ENCODE measurements at regions not wholly inside any gene's neighbourhood (a gene's known extent, or its start where the extent isn't known, plus 50 kb on each side); places are given as distances from the start of the nearest gene placed in this dataset.

DNA sequence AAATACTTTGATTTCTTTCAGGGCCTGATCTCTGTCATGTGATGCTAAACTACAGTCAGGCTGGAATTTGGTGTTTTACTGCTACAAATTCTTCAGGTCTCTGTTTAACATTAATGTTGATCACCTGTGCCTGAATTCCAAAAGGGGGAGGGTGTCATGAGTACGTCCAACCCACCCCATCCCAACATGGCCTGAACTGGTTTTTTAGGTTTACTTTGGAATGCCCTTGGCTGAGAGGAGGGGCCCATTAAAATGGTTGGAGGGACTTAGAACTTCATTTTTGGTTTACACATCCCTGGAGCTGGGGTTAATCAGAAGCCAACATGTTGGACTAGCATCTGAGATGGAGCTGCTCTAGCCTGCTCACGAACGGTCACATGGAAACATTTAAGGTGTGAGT, 60.8 kb upstream of the CFAP46 start:
- DNase-seq (ENCODE audit: low read depth, low spot score), result no peak
- CTCF ChIA-PET, result no interaction called here
- POLR2A ChIA-PET, result no interaction called here
- H3K4me3 ChIP-seq (ENCODE audit: low read depth, low read length), result no peak overlapping the region
- TF ChIP-seq, protein P1, sequence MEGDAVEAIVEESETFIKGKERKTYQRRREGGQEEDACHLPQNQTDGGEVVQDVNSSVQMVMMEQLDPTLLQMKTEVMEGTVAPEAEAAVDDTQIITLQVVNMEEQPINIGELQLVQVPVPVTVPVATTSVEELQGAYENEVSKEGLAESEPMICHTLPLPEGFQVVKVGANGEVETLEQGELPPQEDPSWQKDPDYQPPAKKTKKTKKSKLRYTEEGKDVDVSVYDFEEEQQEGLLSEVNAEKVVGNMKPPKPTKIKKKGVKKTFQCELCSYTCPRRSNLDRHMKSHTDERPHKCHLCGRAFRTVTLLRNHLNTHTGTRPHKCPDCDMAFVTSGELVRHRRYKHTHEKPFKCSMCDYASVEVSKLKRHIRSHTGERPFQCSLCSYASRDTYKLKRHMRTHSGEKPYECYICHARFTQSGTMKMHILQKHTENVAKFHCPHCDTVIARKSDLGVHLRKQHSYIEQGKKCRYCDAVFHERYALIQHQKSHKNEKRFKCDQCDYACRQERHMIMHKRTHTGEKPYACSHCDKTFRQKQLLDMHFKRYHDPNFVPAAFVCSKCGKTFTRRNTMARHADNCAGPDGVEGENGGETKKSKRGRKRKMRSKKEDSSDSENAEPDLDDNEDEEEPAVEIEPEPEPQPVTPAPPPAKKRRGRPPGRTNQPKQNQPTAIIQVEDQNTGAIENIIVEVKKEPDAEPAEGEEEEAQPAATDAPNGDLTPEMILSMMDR (IDR thresholded peaks at IDR 0.05; ENCODE audit: insufficient read depth, low read length, missing control alignments), result no peak

DNA sequence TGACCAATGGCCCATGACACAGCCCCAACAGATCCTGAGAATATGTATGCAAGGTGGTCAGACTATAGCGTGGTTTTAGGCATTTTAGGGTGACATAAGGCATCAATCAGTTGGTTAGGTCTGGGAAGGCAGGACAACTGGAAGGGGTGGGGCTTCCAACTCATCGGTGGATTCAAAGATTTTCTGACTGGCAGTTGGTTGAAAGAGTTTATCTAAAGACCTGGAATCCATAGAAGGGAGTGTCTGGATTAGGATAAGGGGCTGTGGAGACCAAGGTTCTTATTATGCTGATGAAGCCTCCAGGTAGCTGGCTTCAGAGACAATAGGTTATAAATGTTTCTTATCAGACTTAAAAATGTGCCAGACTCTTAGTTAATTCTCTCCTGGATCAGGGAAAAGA, 60.3 kb upstream of the CFAP46 start:
- POLR2A ChIA-PET, result no interaction called here
- TF ChIP-seq, protein P1 (IDR thresholded peaks at IDR 0.05; ENCODE audit: insufficient read depth, low read length, missing control alignments), result no peak
- no peak for DNase-seq (ENCODE audit: low read depth, low spot score)
- CTCF ChIA-PET, result no interaction called here
- H3K4me3 ChIP-seq (ENCODE audit: low read depth, low read length), result no peak overlapping the region

DNA sequence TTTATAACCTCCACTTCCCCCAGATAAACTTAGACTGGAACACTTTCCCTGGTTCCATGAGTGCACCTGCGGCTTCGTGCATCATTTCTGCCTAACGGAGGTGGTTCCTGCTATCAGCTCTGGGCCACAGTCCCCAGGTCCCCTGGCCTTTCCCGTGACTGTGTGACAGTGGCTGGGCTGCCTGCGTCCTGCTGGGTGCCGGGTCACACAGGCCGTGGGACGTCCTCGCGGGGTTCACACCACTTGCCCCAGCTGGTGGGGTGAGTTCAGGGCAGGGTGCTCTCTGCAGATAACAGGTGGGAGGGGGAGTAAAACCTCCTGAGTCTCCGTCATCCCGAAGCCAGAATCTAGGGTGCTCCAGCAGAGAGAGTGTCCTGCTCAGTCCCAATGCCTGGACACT, 58.7 kb upstream of the CFAP46 start:
- no peak overlapping the region for H3K4me3 ChIP-seq (ENCODE audit: low read depth, low read length)
- DNase-seq (ENCODE audit: low read depth, low spot score), result no peak
- CTCF ChIA-PET, result no interaction called here
- POLR2A ChIA-PET, result no interaction called here
- TF ChIP-seq, protein P1 (IDR thresholded peaks at IDR 0.05; ENCODE audit: insufficient read depth, low read length, missing control alignments), result no peak

DNA sequence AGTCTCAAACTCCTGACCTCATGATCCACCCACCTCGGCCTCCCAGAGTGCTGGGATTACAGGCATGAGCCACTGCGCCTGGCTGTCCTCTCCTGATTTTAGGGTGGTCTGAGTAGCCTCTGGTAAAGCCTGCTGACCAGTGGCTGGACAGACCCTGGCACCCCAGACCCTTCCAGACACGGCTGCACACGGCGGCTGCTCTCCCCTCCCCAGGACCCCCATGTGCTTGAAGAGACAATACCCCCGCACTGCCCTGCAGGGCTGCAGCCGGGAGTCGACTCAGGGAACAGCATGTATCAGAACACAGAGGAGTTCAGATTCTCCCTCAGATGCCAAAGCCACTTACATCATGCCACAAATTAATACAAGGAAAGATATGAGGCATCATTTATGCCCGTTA, 58.3 kb upstream of the CFAP46 start:
- no peak for DNase-seq (ENCODE audit: low read depth, low spot score)
- TF ChIP-seq, protein P1 (IDR thresholded peaks at IDR 0.05; ENCODE audit: insufficient read depth, low read length, missing control alignments), result no peak
- ChIA-PET POLR2A (no interaction called here), CTCF (interaction anchor here (0.6 kb wide), 1 partner anchor 24 kb away, joined by 3 read pairs; no protein-coding TSS in a partner anchor)
- H3K4me3 ChIP-seq (ENCODE audit: low read depth, low read length), result no peak overlapping the region

DNA sequence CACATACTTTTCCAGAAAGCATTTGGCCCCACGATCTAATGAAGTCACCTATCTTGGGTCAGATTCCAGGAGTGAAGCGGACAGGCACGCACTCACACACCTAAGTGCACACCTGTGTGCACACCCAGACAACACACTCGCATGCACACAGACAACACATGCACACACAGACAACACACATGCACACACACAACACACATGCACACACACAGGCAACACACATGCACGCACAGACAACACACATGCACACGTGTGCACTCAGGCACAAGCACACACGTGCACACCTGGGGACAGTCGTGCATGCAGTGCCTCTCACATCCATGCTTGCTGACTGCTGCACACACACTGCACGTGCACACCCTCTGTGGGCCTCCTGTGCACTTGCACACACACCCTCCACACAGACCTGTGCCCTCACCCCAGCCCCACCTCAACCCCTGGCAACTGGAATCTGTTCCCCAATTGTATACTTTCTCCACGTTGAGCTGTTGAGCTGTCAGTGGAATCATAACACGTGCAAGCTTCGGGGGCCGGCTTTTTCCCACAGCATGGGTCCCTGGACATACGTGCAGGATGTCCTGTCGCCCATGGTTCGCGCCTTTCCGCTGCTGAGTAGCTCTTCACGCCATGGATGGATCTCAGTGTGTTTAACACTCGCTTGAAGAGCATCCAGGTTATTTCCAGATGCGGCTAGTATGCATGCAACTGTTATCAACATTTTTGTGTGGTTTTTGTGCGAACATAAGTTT, 55.3 kb upstream of the CFAP46 start:
- POLR2A ChIA-PET, result no interaction called here

DNA sequence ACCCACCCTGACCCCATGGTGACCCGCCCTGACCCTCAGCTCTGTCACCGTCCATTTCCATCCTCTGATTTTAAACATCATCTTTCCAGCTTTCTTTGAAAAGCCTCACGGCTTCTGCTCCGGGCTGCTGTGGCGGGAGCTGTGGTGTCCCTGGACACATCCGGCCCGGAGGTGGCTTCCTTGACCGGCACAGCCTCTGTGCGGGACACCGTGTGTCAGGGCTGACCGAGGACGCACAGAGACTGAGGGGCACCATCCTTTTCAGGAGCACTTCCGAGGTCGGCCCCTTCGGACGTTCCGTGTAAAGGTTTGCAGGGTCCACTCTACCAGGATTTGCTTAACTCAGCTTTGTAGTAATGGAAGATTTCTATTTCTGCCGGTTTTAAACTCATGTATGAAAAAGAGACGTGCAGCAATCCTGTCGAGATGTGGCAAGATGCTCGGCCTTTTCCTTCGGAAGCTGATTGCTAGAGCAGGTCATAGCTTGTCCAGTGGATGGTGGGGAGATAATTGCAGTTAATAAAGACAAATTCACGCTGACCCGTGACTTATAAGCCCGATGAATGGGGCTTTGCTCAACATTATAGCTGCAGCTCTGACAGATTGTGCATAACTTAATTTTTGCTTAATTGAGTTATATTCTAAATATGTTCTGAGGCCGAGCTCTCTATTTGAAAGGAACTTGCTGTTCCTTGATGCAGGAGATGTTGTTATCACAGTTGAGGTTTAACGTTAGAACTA, 54.4 kb upstream of the CFAP46 start:
- POLR2A ChIA-PET, result interaction anchor here (0.6 kb wide), 1 partner anchor 9 kb away, joined by 3 read pairs; no protein-coding TSS in a partner anchor

More for the DNA sequence above, 55.3 kb upstream of the CFAP46 start:
- H3K4me3 ChIP-seq (ENCODE audit: low read depth, low read length), result no peak overlapping the region
- CTCF ChIA-PET, result no interaction called here
- TF ChIP-seq, protein P1 (IDR thresholded peaks at IDR 0.05; ENCODE audit: insufficient read depth, low read length, missing control alignments), result no peak
- DNase-seq (ENCODE audit: low read depth, low spot score), result no peak

More for the DNA sequence above, 54.4 kb upstream of the CFAP46 start:
- H3K4me3 ChIP-seq (ENCODE audit: low read depth, low read length), result no peak overlapping the region
- CTCF ChIA-PET, result no interaction called here
- DNase-seq (ENCODE audit: low read depth, low spot score), result no peak
- TF ChIP-seq, protein P1 (IDR thresholded peaks at IDR 0.05; ENCODE audit: insufficient read depth, low read length, missing control alignments), result no peak

All from AG04449 (cell line).